Esophagus squamous epithelium (tissue), 4 donors: ENCODE measurements at regions not wholly inside any gene's neighbourhood (a gene's known extent, or its start where the extent isn't known, plus 50 kb on each side); places are given as distances from the start of the nearest gene placed in this dataset.

ENCODE experiments used
- CTCF ChIP-seq, 6 experiments: fragments of 450-650 bp in 4 of 6; fragments of 200-600 bp in 2 of 6; sonication (generic) in 2 of 6; IDR thresholded peaks; one replicate each; pipeline ENCODE4 v1.5.1; 2016 to 2019; ENCODE audit warnings: antibody characterized with exemption in 6 of 6, mild to moderate bottlenecking in 4 of 6, moderate library complexity in 4 of 6
- POLR2A ChIP-seq, 4 donors: fragments of 450-650 bp; IDR thresholded peaks; one replicate each; pipeline ENCODE4 v1.6.1; 2017; ENCODE audit warnings: antibody characterized with exemption in 4 of 4, mild to moderate bottlenecking in 4 of 4, moderate library complexity in 3 of 4

GRCh38 chr16:11447272-11447671 lies 102.0 kb downstream of the RMI2 start:
- TF ChIP-seq CTCF (IDR thresholded peaks at IDR 0.05) (no peak), POLR2A (IDR thresholded peaks at IDR 0.05) (no peak)
